IPS-20b (cell line): ENCODE measurements at regions not wholly inside any gene's neighbourhood (a gene's known extent, or its start where the extent isn't known, plus 50 kb on each side); places are given as distances from the start of the nearest gene placed in this dataset.

Source experiments
- H3K27ac ChIP-seq: one replicate; pipeline ENCODE4 v1.5.1; 2013; ENCODE audit warnings: low read length
- H3K27me3 ChIP-seq: 2 replicates; pipeline ENCODE4 v1.6.1; 2013; ENCODE audit warnings: mild to moderate bottlenecking, low read length, inconsistent platforms; ENCODE audit not compliant: insufficient read depth
- H3K36me3 ChIP-seq: 2 replicates; pipeline ENCODE4 v1.6.1; 2013; ENCODE audit warnings: low read depth, mild to moderate bottlenecking, inconsistent platforms, low read length, moderate library complexity; ENCODE audit not compliant: insufficient read depth
- H3K4me1 ChIP-seq: 2 replicates; pipeline ENCODE4 v1.6.1; 2013; ENCODE audit warnings: mild to moderate bottlenecking, control low read depth, inconsistent platforms, low read length, moderate library complexity; ENCODE audit not compliant: insufficient read depth
- H3K4me3 ChIP-seq: 2 replicates; pipeline ENCODE4 v1.5.1; 2013; ENCODE audit warnings: mild to moderate bottlenecking, low read length, inconsistent platforms
- H3K9ac ChIP-seq: 2 replicates; pipeline ENCODE4 v1.6.1; 2013; ENCODE audit warnings: low read depth, mild to moderate bottlenecking, inconsistent platforms, low read length, moderate library complexity
- H3K9me3 ChIP-seq: 2 replicates; pipeline ENCODE4 v1.6.1; 2013; ENCODE audit warnings: mild to moderate bottlenecking, low read depth, low read length, inconsistent platforms; ENCODE audit not compliant: insufficient read depth

DNA sequence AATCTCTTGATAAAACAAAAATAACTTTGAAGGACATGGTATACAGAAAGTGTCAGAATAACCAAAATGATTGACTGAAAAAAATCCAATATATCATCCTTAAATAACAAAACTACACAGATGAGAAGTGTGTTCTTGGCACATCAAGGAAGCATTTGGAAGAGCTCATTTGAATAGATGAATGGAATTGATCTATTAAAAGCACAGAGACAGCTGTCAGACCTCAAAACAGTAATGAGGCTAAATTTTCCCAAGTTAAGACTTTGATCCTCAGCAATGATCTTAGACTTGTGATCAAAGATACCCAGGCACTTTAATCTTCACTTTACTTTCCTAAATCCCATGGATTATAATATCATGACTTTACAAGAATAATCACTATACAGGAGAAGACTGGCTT is 395.4 kb upstream of the NFE2L3 start:
- H3K9me3 ChIP-seq, result no peaks in the 10 kb centered on the region
- no peak overlapping the region for H3K27ac ChIP-seq
- H3K27me3 ChIP-seq, result no peaks in the 10 kb centered on the region

DNA sequence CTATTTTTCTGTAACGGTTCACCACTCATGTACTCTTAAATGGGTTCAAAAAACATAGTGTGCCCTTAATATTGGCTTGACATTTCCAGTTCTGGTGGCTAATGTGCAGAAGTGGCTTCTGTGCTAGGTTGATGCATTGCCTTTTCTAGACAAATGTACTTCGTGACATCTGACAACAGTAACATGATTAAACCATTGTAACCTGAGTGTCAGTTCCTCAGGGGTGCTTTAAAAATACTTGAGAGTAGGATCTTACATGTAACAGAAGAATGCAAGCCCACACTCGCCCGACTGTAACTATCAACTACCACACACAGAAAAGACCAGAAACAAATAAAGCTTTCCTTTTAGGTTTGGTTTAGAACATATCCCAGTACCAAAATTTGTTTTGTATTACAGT is 393.4 kb upstream of the NFE2L3 start:
- Histone ChIP-seq H3K27me3 (no peaks in the 10 kb centered on the region), H3K36me3 (no peaks in the 10 kb centered on the region), H3K4me3 (no peak overlapping the region), H3K27ac (no peak overlapping the region), H3K9me3 (no peaks in the 10 kb centered on the region), H3K9ac (no peak overlapping the region), H3K4me1 (peaks cover 13% of the 10 kb centered on the region; the same call in 1 of the 2 replicates)

More for the DNA sequence above, 395.4 kb upstream of the NFE2L3 start:
- Histone ChIP-seq H3K4me3 (no peak overlapping the region), H3K9ac (no peak overlapping the region), H3K36me3 (no peaks in the 10 kb centered on the region), H3K4me1 (peaks cover 21% of the 10 kb centered on the region)

DNA sequence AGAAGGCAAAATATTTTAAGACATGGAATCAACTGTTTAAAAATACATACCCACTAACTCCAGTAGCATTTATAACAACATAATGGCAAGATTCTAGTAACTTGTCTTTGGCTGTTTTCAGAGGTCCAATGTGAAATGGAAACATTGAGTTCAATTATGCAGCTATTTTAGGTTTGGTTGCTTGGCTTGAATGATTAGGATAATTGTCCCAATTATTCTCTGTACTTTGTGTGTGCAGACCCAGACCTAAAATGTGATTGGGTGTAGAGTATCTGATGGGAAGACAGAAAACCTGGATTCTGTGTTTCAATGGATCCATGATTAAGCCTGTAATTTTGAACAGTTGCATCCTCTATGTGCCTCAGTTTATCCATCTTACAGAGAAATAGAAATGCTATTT is 392.7 kb upstream of the NFE2L3 start:
- H3K9me3 ChIP-seq, result no peaks in the 10 kb centered on the region
- H3K27ac ChIP-seq, result no peak overlapping the region
- H3K4me1 ChIP-seq, result peaks cover 13% of the 10 kb centered on the region; the same call in 1 of the 2 replicates
- H3K36me3 ChIP-seq, result no peaks in the 10 kb centered on the region
- no peak overlapping the region for H3K9ac ChIP-seq
- H3K4me3 ChIP-seq, result no peak overlapping the region
- H3K27me3 ChIP-seq, result no peaks in the 10 kb centered on the region

DNA sequence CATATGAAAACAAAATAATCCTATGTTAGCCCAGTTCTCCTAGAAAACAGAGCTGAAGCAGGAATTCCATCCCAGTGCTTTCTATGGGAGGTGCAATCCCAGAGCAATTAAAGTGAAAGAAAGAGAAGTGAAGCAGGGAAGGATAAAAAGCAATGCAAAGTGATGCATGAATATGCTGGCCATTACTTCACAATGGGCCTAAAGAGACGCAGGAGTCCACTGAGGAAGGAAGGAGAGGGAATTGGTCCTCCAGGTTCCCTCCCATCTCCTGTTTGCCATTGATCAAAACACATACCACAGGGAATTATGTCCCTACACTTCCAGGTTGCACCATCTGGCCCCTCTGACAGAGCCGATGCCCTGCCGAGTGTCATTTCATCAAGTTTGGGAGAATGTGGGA is 392.2 kb upstream of the NFE2L3 start:
- H3K4me1 ChIP-seq, result peaks cover 13% of the 10 kb centered on the region; the same call in 1 of the 2 replicates
- H3K4me3 ChIP-seq, result peak overlapping the region; percentile 22; the same call in 1 of the 2 replicates
- no peaks in the 10 kb centered on the region for H3K27me3 ChIP-seq
- no peaks in the 10 kb centered on the region for H3K9me3 ChIP-seq
- no peak overlapping the region for H3K27ac ChIP-seq
- H3K9ac ChIP-seq, result no peak overlapping the region
- H3K36me3 ChIP-seq, result no peaks in the 10 kb centered on the region

DNA sequence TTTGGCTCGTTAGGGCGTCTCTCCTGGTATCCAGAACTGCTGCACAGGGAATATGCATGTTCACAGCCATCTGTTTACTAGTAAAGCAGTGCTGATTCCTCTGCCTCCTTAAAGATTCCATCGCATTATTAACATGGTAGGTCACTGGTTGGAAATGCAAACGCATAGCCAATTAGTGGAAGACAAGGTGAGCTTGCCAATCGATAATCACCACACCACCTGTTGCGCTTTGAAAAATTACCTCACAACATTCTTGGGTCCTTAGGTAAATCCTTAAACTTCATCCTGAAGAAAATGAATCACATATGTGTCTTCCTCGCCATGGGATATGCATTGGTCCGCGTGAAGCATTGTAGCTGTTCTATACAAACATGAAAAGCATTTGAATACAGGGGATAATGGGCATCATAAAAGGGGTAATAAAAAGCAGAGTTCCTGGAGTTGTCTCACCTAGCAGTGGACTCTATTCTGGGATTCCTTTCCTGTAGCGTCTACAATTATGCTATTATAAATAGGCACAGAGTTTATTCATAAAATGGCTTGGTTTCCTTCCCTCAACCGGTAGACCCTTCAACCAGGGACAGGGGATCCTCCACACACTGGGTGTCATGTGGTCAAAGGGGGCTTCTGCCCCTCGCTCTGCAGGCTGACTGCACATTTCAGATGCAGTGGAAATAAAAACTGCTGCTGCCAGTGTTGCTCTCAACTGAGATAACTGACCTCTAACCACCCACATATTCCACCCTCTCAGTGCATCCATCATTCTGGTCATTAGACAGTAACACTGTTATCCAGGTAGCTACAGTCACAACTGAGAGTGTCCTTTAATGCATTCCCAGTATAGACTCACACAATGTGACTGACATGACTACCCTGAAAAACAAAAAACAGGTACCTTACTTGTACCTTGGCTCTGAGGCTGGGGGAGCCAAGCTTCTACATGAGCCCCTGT is 389.2 kb upstream of the NFE2L3 start:
- H3K27me3 ChIP-seq, result no peaks in the 10 kb centered on the region

DNA sequence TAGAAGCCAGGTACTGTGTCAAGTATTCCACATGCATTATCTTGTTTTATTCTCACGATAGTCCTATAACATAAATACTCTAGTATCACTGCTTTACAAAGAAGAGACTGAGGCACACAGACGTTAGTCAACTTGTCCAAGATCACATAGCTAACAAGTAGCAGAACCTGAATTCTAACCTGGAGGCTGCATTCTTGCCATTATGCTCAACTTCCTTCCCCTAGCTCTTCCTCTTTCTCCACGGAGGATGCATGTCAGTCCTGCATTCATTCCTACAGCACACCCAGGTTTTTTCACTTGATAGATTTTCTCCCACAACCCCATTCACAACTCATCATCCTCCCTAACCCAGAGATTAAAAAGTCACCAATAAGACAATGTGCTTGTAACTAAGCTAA is 388.5 kb upstream of the NFE2L3 start:
- no peak overlapping the region for H3K4me3 ChIP-seq
- no peak overlapping the region for H3K9ac ChIP-seq
- no peaks in the 10 kb centered on the region for H3K36me3 ChIP-seq
- H3K27ac ChIP-seq, result no peak overlapping the region
- H3K4me1 ChIP-seq, result peaks cover 13% of the 10 kb centered on the region; the same call in 1 of the 2 replicates
- no peaks in the 10 kb centered on the region for H3K9me3 ChIP-seq
- H3K27me3 ChIP-seq, result no peaks in the 10 kb centered on the region

More for the DNA sequence above, 389.2 kb upstream of the NFE2L3 start:
- H3K9me3 ChIP-seq, result no peaks in the 10 kb centered on the region
- H3K4me1 ChIP-seq, result peaks cover 13% of the 10 kb centered on the region; the same call in 1 of the 2 replicates
- H3K27ac ChIP-seq, result no peak overlapping the region
- H3K9ac ChIP-seq, result no peak overlapping the region
- H3K4me3 ChIP-seq, result no peak overlapping the region
- H3K36me3 ChIP-seq, result no peaks in the 10 kb centered on the region

DNA sequence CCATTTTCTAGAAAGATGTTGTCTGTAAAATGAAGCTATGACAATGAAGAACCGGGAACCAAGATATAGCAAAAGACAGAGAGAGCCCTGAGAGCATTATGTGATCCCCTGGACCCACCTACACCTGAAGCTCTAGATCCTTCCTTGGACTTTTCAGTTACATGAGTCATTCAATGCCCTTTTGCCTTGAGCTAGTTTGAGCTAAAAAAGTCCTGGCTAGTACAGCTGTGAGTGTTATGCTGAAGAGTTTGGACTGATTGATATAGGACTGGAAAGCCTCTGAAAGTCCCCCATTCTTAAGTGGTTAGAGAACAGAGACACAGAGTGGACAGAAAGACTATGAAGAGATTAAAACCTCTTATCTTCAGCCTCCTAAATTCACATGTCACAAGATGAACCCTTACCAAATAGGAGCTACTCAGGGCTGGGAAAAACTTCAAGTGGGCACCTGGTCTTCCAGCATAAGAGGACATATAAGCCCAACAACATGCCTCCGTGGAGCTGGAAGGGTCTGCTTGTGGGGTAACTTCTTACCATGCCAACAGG is 386.8 kb upstream of the NFE2L3 start:
- Histone ChIP-seq H3K4me1 (peaks cover under 1% of the 10 kb centered on the region; the same call in 1 of the 2 replicates), H3K9ac (no peak overlapping the region), H3K4me3 (no peak overlapping the region), H3K9me3 (no peaks in the 10 kb centered on the region), H3K27ac (no peak overlapping the region), H3K36me3 (no peaks in the 10 kb centered on the region), H3K27me3 (no peaks in the 10 kb centered on the region)

DNA sequence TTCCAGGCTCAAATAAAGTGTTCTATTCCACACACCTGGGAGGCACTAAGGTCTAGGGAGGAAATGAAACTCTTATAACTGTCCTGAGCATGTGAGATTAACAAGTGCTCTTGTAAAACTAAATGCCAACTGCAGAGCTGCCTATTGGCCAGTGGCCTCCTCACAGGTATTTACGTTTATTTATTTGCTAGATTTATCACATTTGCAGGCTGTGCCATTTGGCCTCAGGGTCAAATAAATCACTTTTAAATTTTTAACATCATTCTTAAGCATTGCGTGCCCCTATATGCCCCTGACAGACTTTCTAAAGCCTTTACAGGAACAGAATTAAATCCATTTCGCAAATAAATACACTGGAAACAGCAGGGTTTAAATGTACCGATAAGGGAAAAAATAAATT is 381.8 kb upstream of the NFE2L3 start:
- Histone ChIP-seq H3K9ac (no peak overlapping the region), H3K27ac (no peak overlapping the region), H3K36me3 (no peaks in the 10 kb centered on the region), H3K27me3 (no peaks in the 10 kb centered on the region), H3K4me1 (no peaks in the 10 kb centered on the region), H3K9me3 (no peaks in the 10 kb centered on the region), H3K4me3 (no peak overlapping the region)

DNA sequence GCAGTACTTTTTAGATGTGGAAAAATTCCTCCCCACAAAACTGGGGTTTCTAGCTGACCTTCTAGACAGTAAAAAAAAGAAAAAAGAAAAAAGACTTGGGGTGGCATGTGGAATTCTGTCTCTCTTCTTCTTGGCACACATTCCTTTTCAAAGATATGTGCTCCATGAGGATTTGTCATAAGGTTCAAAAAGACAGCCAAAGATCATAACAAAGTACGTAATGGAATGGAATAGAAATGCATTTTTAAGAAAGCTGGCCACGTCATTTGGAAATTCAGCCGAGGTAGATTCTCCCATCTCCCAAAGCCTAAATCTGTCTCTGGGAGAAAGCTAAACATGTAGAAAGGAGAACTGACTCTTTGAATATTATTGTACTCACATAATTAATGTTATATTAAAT is 381.3 kb upstream of the NFE2L3 start:
- Histone ChIP-seq H3K9ac (no peak overlapping the region), H3K27ac (no peak overlapping the region), H3K9me3 (no peaks in the 10 kb centered on the region), H3K4me1 (no peaks in the 10 kb centered on the region), H3K4me3 (no peak overlapping the region), H3K36me3 (no peaks in the 10 kb centered on the region), H3K27me3 (no peaks in the 10 kb centered on the region)

DNA sequence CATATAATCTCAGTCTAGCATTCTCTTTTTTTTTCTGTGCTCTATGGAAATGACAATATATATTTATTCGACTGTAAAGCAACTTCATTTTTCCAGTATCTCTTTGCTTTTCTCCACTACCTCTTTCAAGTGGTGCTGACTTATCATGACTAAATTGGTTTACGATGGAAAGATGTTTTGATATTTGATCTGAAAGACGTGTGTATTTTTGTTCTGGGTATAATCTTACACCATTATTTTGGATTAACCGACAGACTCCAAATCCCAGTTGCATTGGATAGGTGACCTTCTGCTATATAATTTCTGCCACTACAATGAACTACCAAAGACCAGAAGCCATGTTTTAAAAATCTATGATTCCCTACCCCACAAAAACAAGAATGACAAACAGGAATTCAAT is 380.5 kb upstream of the NFE2L3 start:
- no peaks in the 10 kb centered on the region for H3K36me3 ChIP-seq
- H3K4me3 ChIP-seq, result no peak overlapping the region
- no peak overlapping the region for H3K9ac ChIP-seq
- no peaks in the 10 kb centered on the region for H3K4me1 ChIP-seq
- no peak overlapping the region for H3K27ac ChIP-seq
- no peaks in the 10 kb centered on the region for H3K27me3 ChIP-seq
- H3K9me3 ChIP-seq, result no peaks in the 10 kb centered on the region

DNA sequence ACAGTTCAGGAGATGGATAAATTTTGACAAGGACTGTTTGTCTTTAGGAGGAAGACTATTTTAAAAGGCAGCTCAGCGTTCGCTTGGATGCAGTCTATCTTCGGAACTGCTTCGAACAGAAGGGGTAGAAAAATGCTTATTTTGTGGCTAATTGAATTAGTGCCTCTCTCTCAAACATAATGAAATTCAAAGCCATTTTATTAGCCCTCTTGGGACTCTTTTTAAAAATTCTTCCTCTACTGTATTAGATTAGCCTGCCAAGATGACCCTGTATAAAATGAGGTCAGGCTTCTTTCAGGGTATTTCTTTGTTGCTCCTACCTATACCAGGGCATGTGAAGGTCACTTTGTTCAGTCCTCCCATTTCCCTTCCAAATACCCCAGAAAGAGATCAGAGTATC is 379.2 kb upstream of the NFE2L3 start:
- no peaks in the 10 kb centered on the region for H3K27me3 ChIP-seq
- H3K9ac ChIP-seq, result no peak overlapping the region
- no peaks in the 10 kb centered on the region for H3K36me3 ChIP-seq
- H3K27ac ChIP-seq, result no peak overlapping the region
- no peaks in the 10 kb centered on the region for H3K4me1 ChIP-seq
- H3K4me3 ChIP-seq, result no peak overlapping the region
- no peaks in the 10 kb centered on the region for H3K9me3 ChIP-seq

DNA sequence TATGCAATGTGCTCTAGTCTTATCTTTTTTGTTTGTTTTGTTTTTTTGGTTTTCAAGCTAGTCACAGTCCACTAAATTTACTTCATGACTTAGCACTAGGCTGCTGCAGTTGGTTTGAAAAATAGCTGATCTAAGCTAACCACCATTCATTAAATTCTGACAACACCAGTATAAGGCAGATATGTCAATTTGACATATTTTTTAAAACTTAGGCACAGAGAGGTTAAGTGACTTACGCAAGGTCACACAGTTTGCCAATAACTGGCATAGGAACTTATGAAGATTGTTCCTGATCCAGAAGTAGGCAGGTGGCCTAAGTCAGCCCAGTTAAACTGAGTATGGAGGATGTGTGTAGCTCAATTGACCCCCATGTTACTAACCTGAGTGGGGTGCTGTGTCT is 377.3 kb upstream of the NFE2L3 start:
- Histone ChIP-seq H3K9me3 (no peaks in the 10 kb centered on the region), H3K27ac (no peak overlapping the region), H3K9ac (no peak overlapping the region), H3K27me3 (no peaks in the 10 kb centered on the region), H3K4me3 (no peak overlapping the region), H3K36me3 (no peaks in the 10 kb centered on the region), H3K4me1 (no peaks in the 10 kb centered on the region)
